ENCODE measurements at regions not wholly inside any gene's neighbourhood (a gene's known extent, or its start where the extent isn't known, plus 50 kb on each side); places are given as distances from the start of the nearest gene placed in this dataset.

DNA sequence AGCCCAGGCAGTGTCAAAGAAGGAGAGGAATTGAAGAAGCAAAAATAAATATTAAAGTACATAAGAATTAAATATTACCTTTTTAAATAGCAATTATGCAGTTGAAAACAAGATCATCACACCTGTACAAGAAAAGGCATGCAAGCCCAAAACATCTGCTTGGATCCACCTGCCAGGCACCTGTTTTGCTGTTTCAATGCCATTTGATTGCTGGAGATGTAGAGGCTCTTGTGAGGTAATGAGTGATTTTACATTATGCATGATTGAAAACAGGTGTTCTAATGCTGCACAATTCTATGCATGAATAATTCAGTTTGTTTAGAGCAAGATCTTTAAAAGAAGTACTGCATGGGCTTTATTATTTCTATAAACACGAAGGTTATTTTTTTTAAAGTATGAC, 700.6 kb upstream of the ZEB2 start:
- TF ChIP-seq EZH2 (IDR thresholded peaks at IDR 0.05; ENCODE audit: low read length, unreplicated experiment), result no peak
- TF ChIP-seq, protein P1, sequence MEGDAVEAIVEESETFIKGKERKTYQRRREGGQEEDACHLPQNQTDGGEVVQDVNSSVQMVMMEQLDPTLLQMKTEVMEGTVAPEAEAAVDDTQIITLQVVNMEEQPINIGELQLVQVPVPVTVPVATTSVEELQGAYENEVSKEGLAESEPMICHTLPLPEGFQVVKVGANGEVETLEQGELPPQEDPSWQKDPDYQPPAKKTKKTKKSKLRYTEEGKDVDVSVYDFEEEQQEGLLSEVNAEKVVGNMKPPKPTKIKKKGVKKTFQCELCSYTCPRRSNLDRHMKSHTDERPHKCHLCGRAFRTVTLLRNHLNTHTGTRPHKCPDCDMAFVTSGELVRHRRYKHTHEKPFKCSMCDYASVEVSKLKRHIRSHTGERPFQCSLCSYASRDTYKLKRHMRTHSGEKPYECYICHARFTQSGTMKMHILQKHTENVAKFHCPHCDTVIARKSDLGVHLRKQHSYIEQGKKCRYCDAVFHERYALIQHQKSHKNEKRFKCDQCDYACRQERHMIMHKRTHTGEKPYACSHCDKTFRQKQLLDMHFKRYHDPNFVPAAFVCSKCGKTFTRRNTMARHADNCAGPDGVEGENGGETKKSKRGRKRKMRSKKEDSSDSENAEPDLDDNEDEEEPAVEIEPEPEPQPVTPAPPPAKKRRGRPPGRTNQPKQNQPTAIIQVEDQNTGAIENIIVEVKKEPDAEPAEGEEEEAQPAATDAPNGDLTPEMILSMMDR (conservative IDR thresholded peaks at IDR 0.05; ENCODE audit: low read depth, low read length), result no peak

Data from PC-3 (cell line).